ENCODE measurements at regions not wholly inside any gene's neighbourhood (a gene's known extent, or its start where the extent isn't known, plus 50 kb on each side); places are given as distances from the start of the nearest gene placed in this dataset.

- WGBS (ENCODE audit: low lambda C conversion rate) = 95% methylated on average over 1 of the region's 1 CpG
- Histone ChIP-seq H2AFZ (ENCODE audit: low read length) (no peak overlapping the region), H4K20me1 (ENCODE audit: insufficient read depth, low read length) (no peaks in the 10 kb centered on the region), H3K9ac (ENCODE audit: insufficient read depth, low read depth, low read length) (no peak overlapping the region), H3K36me3 (replicated peaks in 1 of 2; ENCODE audit: control insufficient read depth in 1 of 2, insufficient read depth in 2 of 2, low read length in 2 of 2) (no peaks in the 10 kb centered on the region), H3K79me2 (ENCODE audit: insufficient read depth, low read length) (no peaks in the 10 kb centered on the region), H3K27me3 (ENCODE audit: control insufficient read depth in 1 of 2, insufficient read depth in 2 of 2, low read length in 2 of 2) (no peaks in the 10 kb centered on the region), H3K4me2 (ENCODE audit: low read depth, low read length) (no peak overlapping the region), H3K9me3 (ENCODE audit: low read length) (no peaks in the 10 kb centered on the region), H3K4me1 (ENCODE audit: insufficient read depth, low read length) (peaks cover 2% of the 10 kb centered on the region), H3K27ac (ENCODE audit: extremely low read length, insufficient read depth, low read length) (no peak overlapping the region), H3K4me3 (replicated peaks in 1 of 3; ENCODE audit: insufficient read depth in 1 of 3, low read depth in 2 of 3, low read length in 3 of 3) (no peak overlapping the region)
- intact Hi-C loops (cut with micrococcal nuclease; ENCODE audit: unreplicated experiment) = no loop called here
- BruUV-seq (replicated peaks) = no TSS peak
- CTCF ChIA-PET (ENCODE audit: low intra/inter-chr PET ratio, low total read pairs) = no interaction called here
- POLR2A ChIA-PET = no interaction called here
- FAIRE-seq (no peak), ATAC-seq (no peak), DNase-seq (ENCODE audit: low spot score) (no peak)
- in situ Hi-C loops (cut with HindIII; ENCODE audit: extremely low pct_ligation_motif_present, low pct_unique_long_range_greater_than_20kb) = no loop called here
- TF ChIP-seq KMT2B (CRISPR knock-in tag; IDR thresholded peaks at IDR 0.05) (no peak), PHF21A (CRISPR knock-in tag; IDR thresholded peaks at IDR 0.05) (no peak), ZNF616 (CRISPR knock-in tag; IDR thresholded peaks at IDR 0.05; ENCODE audit: low read depth) (no peak)
Observed at GRCh38 chr6:138637822-138638221, 135.7 kb upstream of the CCDC28A start.

- no peak overlapping the region for H3K4me3 ChIP-seq (replicated peaks in 1 of 3; ENCODE audit: insufficient read depth in 1 of 3, low read depth in 2 of 3, low read length in 3 of 3)
- ATAC-seq (no peak), DNase-seq (ENCODE audit: low spot score) (no peak), FAIRE-seq (no peak)
- peaks cover 10% of the 10 kb centered on the region for H3K4me1 ChIP-seq (ENCODE audit: insufficient read depth, low read length)
- in situ Hi-C loops (cut with HindIII; ENCODE audit: extremely low pct_ligation_motif_present, low pct_unique_long_range_greater_than_20kb) = no loop called here
- no peak overlapping the region for H2AFZ ChIP-seq (ENCODE audit: low read length)
- H3K9me3 ChIP-seq (ENCODE audit: low read length) = no peaks in the 10 kb centered on the region
- H3K27ac ChIP-seq (ENCODE audit: extremely low read length, insufficient read depth, low read length) = no peak overlapping the region
- no peaks in the 10 kb centered on the region for H3K36me3 ChIP-seq (replicated peaks in 1 of 2; ENCODE audit: control insufficient read depth in 1 of 2, insufficient read depth in 2 of 2, low read length in 2 of 2)
- no peak overlapping the region for H3K9ac ChIP-seq (ENCODE audit: insufficient read depth, low read depth, low read length)
- H3K27me3 ChIP-seq (ENCODE audit: control insufficient read depth in 1 of 2, insufficient read depth in 2 of 2, low read length in 2 of 2) = no peaks in the 10 kb centered on the region
- no peaks in the 10 kb centered on the region for H3K79me2 ChIP-seq (ENCODE audit: insufficient read depth, low read length)
- H3K4me2 ChIP-seq (ENCODE audit: low read depth, low read length) = no peak overlapping the region
- 65% methylated on average over 3 of the region's 3 CpGs for WGBS (ENCODE audit: low lambda C conversion rate)
- BruUV-seq (replicated peaks) = no TSS peak
- ChIA-PET CTCF (ENCODE audit: low intra/inter-chr PET ratio, low total read pairs) (no interaction called here), POLR2A (interaction anchor here (1.1 kb wide), 1 partner anchor 45 kb away, joined by 3 read pairs; no protein-coding TSS in a partner anchor)
- intact Hi-C loops (cut with micrococcal nuclease; ENCODE audit: unreplicated experiment) = no loop called here
- no peaks in the 10 kb centered on the region for H4K20me1 ChIP-seq (ENCODE audit: insufficient read depth, low read length)
- TF ChIP-seq GLI4 (CRISPR knock-in tag; IDR thresholded peaks at IDR 0.05; ENCODE audit: borderline replicate concordance) (no peak), ZNF136 (CRISPR knock-in tag; IDR thresholded peaks at IDR 0.05; ENCODE audit: low read depth) (no peak), HOMEZ (CRISPR knock-in tag; IDR thresholded peaks at IDR 0.05; ENCODE audit: low read depth) (no peak), FOXK1 (CRISPR knock-in tag; IDR thresholded peaks at IDR 0.05; ENCODE audit: borderline replicate concordance, low read depth) (no peak), ZNF644 (CRISPR knock-in tag; IDR thresholded peaks at IDR 0.05; ENCODE audit: low read depth) (no peak), GTF3A (CRISPR knock-in tag; conservative IDR thresholded peaks at IDR 0.05) (no peak), ZNF670 (CRISPR knock-in tag; IDR thresholded peaks at IDR 0.05; ENCODE audit: borderline replicate concordance) (no peak), ZNF703 (CRISPR knock-in tag; IDR thresholded peaks at IDR 0.05; ENCODE audit: borderline replicate concordance) (no peak), ZFP41 (CRISPR knock-in tag; IDR thresholded peaks at IDR 0.05; ENCODE audit: borderline replicate concordance) (no peak), HNRNPK (IDR thresholded peaks at IDR 0.05; ENCODE audit: low read depth, low read length, poor library complexity, severe bottlenecking) (no peak)
Observed at GRCh38 chr6:138638604-138639003, 135.0 kb upstream of the CCDC28A start.
